Activated naive CD4-positive, alpha-beta T cell treated with anti-CD3 and anti-CD28 coated beads, Interleukin-2, amount 50 U/mL, for 24 hours (primary cell): ENCODE measurements at regions not wholly inside any gene's neighbourhood (a gene's known extent, or its start where the extent isn't known, plus 50 kb on each side); places are given as distances from the start of the nearest gene placed in this dataset.

Source experiments
- H3K27ac Mint-ChIP-seq: one replicate; pipeline ENCODE4 v1.8.0; 2021; ENCODE audit warnings: mild to moderate bottlenecking, mixed read lengths
- H3K27me3 Mint-ChIP-seq: one replicate; pipeline ENCODE4 v1.8.0; 2021; ENCODE audit warnings: mixed read lengths
- H3K36me3 Mint-ChIP-seq: one replicate; pipeline ENCODE4 v1.8.0; 2021; ENCODE audit warnings: mixed read lengths
- H3K4me1 Mint-ChIP-seq: one replicate; pipeline ENCODE4 v1.8.0; 2021; ENCODE audit warnings: mixed read lengths
- H3K4me3 Mint-ChIP-seq: one replicate; pipeline ENCODE4 v1.8.0; 2021; ENCODE audit warnings: mild to moderate bottlenecking, mixed read lengths
- H3K9me3 Mint-ChIP-seq: one replicate; pipeline ENCODE4 v1.8.0; 2021; ENCODE audit warnings: mixed read lengths

GRCh38 chr2:105640246-105640645 is 104.5 kb upstream of the NCK2 start:
- Mint-ChIP-seq H3K4me1 (no peaks in the 10 kb centered on the region), H3K9me3 (no peaks in the 10 kb centered on the region), H3K4me3 (no peak overlapping the region), H3K27ac (no peak overlapping the region), H3K27me3 (no peaks in the 10 kb centered on the region), H3K36me3 (no peaks in the 10 kb centered on the region)

- Mint-ChIP-seq H3K36me3 (no peaks in the 10 kb centered on the region), H3K9me3 (no peaks in the 10 kb centered on the region), H3K4me1 (no peaks in the 10 kb centered on the region), H3K27me3 (no peaks in the 10 kb centered on the region), H3K4me3 (no peak overlapping the region), H3K27ac (no peak overlapping the region)
Observed at GRCh38 chr2:105636109-105636740, 108.5 kb upstream of the NCK2 start.

- H3K27me3 Mint-ChIP-seq = no peaks in the 10 kb centered on the region
- H3K27ac Mint-ChIP-seq = no peak overlapping the region
- H3K4me3 Mint-ChIP-seq = no peak overlapping the region
Observed at GRCh38 chr2:105635564-105635963, 109.1 kb upstream of the NCK2 start.

GRCh38 chr2:105634198-105634597 is 110.5 kb upstream of the NCK2 start:
- Mint-ChIP-seq H3K4me3 (no peak overlapping the region), H3K36me3 (no peaks in the 10 kb centered on the region), H3K27me3 (no peaks in the 10 kb centered on the region), H3K27ac (no peak overlapping the region), H3K4me1 (no peaks in the 10 kb centered on the region), H3K9me3 (no peaks in the 10 kb centered on the region)

More at GRCh38 chr2:105635564-105635963, 109.1 kb upstream of the NCK2 start:
- Mint-ChIP-seq H3K9me3 (no peaks in the 10 kb centered on the region), H3K4me1 (no peaks in the 10 kb centered on the region), H3K36me3 (no peaks in the 10 kb centered on the region)

GRCh38 chr2:105631922-105632321 is 112.8 kb upstream of the NCK2 start:
- no peaks in the 10 kb centered on the region for H3K4me1 Mint-ChIP-seq
- no peaks in the 10 kb centered on the region for H3K36me3 Mint-ChIP-seq
- H3K4me3 Mint-ChIP-seq = no peak overlapping the region
- H3K27me3 Mint-ChIP-seq = no peaks in the 10 kb centered on the region
- no peaks in the 10 kb centered on the region for H3K9me3 Mint-ChIP-seq
- H3K27ac Mint-ChIP-seq = no peak overlapping the region

- Mint-ChIP-seq H3K27ac (no peak overlapping the region), H3K4me3 (no peak overlapping the region), H3K27me3 (no peaks in the 10 kb centered on the region), H3K9me3 (no peaks in the 10 kb centered on the region), H3K4me1 (no peaks in the 10 kb centered on the region), H3K36me3 (no peaks in the 10 kb centered on the region)
Observed at GRCh38 chr2:105631011-105631410, 113.7 kb upstream of the NCK2 start.

GRCh38 chr2:105629634-105630033 is 115.1 kb upstream of the NCK2 start:
- H3K4me3 Mint-ChIP-seq = no peak overlapping the region
- no peaks in the 10 kb centered on the region for H3K27me3 Mint-ChIP-seq
- no peaks in the 10 kb centered on the region for H3K4me1 Mint-ChIP-seq
- no peaks in the 10 kb centered on the region for H3K36me3 Mint-ChIP-seq
- no peaks in the 10 kb centered on the region for H3K9me3 Mint-ChIP-seq
- no peak overlapping the region for H3K27ac Mint-ChIP-seq

- H3K4me1 Mint-ChIP-seq = no peaks in the 10 kb centered on the region
- no peak overlapping the region for H3K4me3 Mint-ChIP-seq
- H3K27me3 Mint-ChIP-seq = no peaks in the 10 kb centered on the region
- H3K36me3 Mint-ChIP-seq = no peaks in the 10 kb centered on the region
- no peaks in the 10 kb centered on the region for H3K9me3 Mint-ChIP-seq
- no peak overlapping the region for H3K27ac Mint-ChIP-seq
Observed at GRCh38 chr2:105627534-105627933, 117.2 kb upstream of the NCK2 start.

GRCh38 chr2:105626966-105627340 is 117.8 kb upstream of the NCK2 start:
- H3K27ac Mint-ChIP-seq = no peak overlapping the region
- H3K9me3 Mint-ChIP-seq = no peaks in the 10 kb centered on the region
- H3K27me3 Mint-ChIP-seq = no peaks in the 10 kb centered on the region
- no peaks in the 10 kb centered on the region for H3K36me3 Mint-ChIP-seq
- no peak overlapping the region for H3K4me3 Mint-ChIP-seq
- H3K4me1 Mint-ChIP-seq = no peaks in the 10 kb centered on the region

GRCh38 chr2:105626212-105626965 is 118.3 kb upstream of the NCK2 start:
- Mint-ChIP-seq H3K4me1 (no peaks in the 10 kb centered on the region), H3K4me3 (no peak overlapping the region), H3K27me3 (no peaks in the 10 kb centered on the region), H3K9me3 (no peaks in the 10 kb centered on the region), H3K36me3 (no peaks in the 10 kb centered on the region), H3K27ac (no peak overlapping the region)

GRCh38 chr2:105625632-105626031 is 119.1 kb upstream of the NCK2 start:
- Mint-ChIP-seq H3K4me1 (no peaks in the 10 kb centered on the region), H3K36me3 (no peaks in the 10 kb centered on the region), H3K27ac (no peak overlapping the region), H3K4me3 (no peak overlapping the region), H3K27me3 (no peaks in the 10 kb centered on the region), H3K9me3 (no peaks in the 10 kb centered on the region)

GRCh38 chr2:105621038-105621437 is 123.7 kb upstream of the NCK2 start:
- H3K4me1 Mint-ChIP-seq = no peaks in the 10 kb centered on the region
- no peak overlapping the region for H3K27ac Mint-ChIP-seq
- no peaks in the 10 kb centered on the region for H3K27me3 Mint-ChIP-seq
- H3K36me3 Mint-ChIP-seq = no peaks in the 10 kb centered on the region
- no peaks in the 10 kb centered on the region for H3K9me3 Mint-ChIP-seq
- H3K4me3 Mint-ChIP-seq = no peak overlapping the region

GRCh38 chr2:105618351-105618659 is 126.4 kb upstream of the NCK2 start:
- Mint-ChIP-seq H3K36me3 (no peaks in the 10 kb centered on the region), H3K4me3 (no peak overlapping the region), H3K4me1 (no peaks in the 10 kb centered on the region), H3K27me3 (no peaks in the 10 kb centered on the region), H3K9me3 (no peaks in the 10 kb centered on the region), H3K27ac (no peak overlapping the region)

GRCh38 chr2:105617631-105618350 is 126.9 kb upstream of the NCK2 start:
- no peaks in the 10 kb centered on the region for H3K36me3 Mint-ChIP-seq
- H3K27me3 Mint-ChIP-seq = no peaks in the 10 kb centered on the region
- H3K4me1 Mint-ChIP-seq = no peaks in the 10 kb centered on the region
- no peak overlapping the region for H3K27ac Mint-ChIP-seq
- H3K9me3 Mint-ChIP-seq = no peaks in the 10 kb centered on the region
- H3K4me3 Mint-ChIP-seq = no peak overlapping the region

GRCh38 chr2:105615305-105615704 is 129.4 kb upstream of the NCK2 start:
- H3K9me3 Mint-ChIP-seq = no peaks in the 10 kb centered on the region
- no peak overlapping the region for H3K4me3 Mint-ChIP-seq
- no peaks in the 10 kb centered on the region for H3K4me1 Mint-ChIP-seq
- H3K36me3 Mint-ChIP-seq = no peaks in the 10 kb centered on the region
- no peaks in the 10 kb centered on the region for H3K27me3 Mint-ChIP-seq
- H3K27ac Mint-ChIP-seq = no peak overlapping the region

GRCh38 chr2:105611811-105612424 is 132.8 kb upstream of the NCK2 start:
- Mint-ChIP-seq H3K36me3 (no peaks in the 10 kb centered on the region), H3K27me3 (no peaks in the 10 kb centered on the region), H3K27ac (no peak overlapping the region), H3K4me3 (no peak overlapping the region), H3K4me1 (no peaks in the 10 kb centered on the region), H3K9me3 (no peaks in the 10 kb centered on the region)
